ENCODE measurements at regions not wholly inside any gene's neighbourhood (a gene's known extent, or its start where the extent isn't known, plus 50 kb on each side); places are given as distances from the start of the nearest gene placed in this dataset.

GRCh38 chr7:41107330-41107937 lies 595.5 kb downstream of the INHBA start:
- TF ChIP-seq CTCF (IDR thresholded peaks at IDR 0.05) (no peak), POLR2A (IDR thresholded peaks at IDR 0.05) (no peak)
